KMS-11 (cell line): ENCODE measurements at regions not wholly inside any gene's neighbourhood (a gene's known extent, or its start where the extent isn't known, plus 50 kb on each side); places are given as distances from the start of the nearest gene placed in this dataset.

ENCODE experiments used
- H2AFZ ChIP-seq: fragments of 200-600 bp; sonication (generic); 2 replicates; pipeline ENCODE4 v1.6.1; 2016; ENCODE audit warnings: antibody characterized with exemption, mixed run types, low read depth
- H3K27ac ChIP-seq: fragments of 200-600 bp; sonication (generic); 2 replicates; pipeline ENCODE4 v1.6.1; 2016; ENCODE audit warnings: mild to moderate bottlenecking, mixed run types
- H3K27me3 ChIP-seq: fragments of 200-600 bp; sonication (generic); 2 replicates; pipeline ENCODE4 v1.6.1; 2017; ENCODE audit warnings: mild to moderate bottlenecking, low read depth, mixed run types, moderate library complexity; ENCODE audit not compliant: insufficient read depth
- H3K36me3 ChIP-seq: fragments of 200-600 bp; sonication (generic); 2 replicates; pipeline ENCODE4 v1.6.1; 2017; ENCODE audit warnings: mild to moderate bottlenecking, mixed run types; ENCODE audit not compliant: insufficient read depth
- H3K4me1 ChIP-seq: fragments of 200-600 bp; sonication (generic); 2 replicates; pipeline ENCODE4 v1.6.1; 2016; ENCODE audit warnings: mild to moderate bottlenecking, low read depth, mixed run types; ENCODE audit not compliant: poor library complexity, severe bottlenecking
- H3K4me2 ChIP-seq: fragments of 200-600 bp; sonication (generic); 2 replicates; pipeline ENCODE4 v1.7.0; 2016; ENCODE audit warnings: mild to moderate bottlenecking, mixed run types
- H3K4me3 ChIP-seq: fragments of 200-600 bp; sonication (generic); IDR thresholded peaks from 2 replicates; pipeline ENCODE4 v1.6.1; 2017; ENCODE audit warnings: low read depth, low read length, mixed read lengths; ENCODE audit not compliant: insufficient read depth
- H3K79me2 ChIP-seq: fragments of 200-600 bp; sonication (generic); 2 replicates; pipeline ENCODE4 v1.6.1; 2016; ENCODE audit warnings: low read depth, mixed run types; ENCODE audit not compliant: insufficient read depth
- H3K9ac ChIP-seq: fragments of 200-600 bp; sonication (generic); 2 replicates; pipeline ENCODE4 v1.6.1; 2016; ENCODE audit warnings: mild to moderate bottlenecking, mixed run types
- H4K20me1 ChIP-seq: fragments of 200-600 bp; sonication (generic); 2 replicates; pipeline ENCODE4 v1.6.1; 2016; ENCODE audit warnings: mild to moderate bottlenecking, mixed run types; ENCODE audit not compliant: insufficient read depth
- CTCF ChIP-seq: fragments of 200-600 bp; sonication (generic); conservative IDR thresholded peaks from 2 replicates; pipeline ENCODE4 v1.6.1; 2017; ENCODE audit warnings: low read depth, mild to moderate bottlenecking, antibody characterized with exemption, low read length, moderate library complexity, mixed read lengths

- no peaks in the 10 kb centered on the region for H3K79me2 ChIP-seq
- H3K27ac ChIP-seq: no peak overlapping the region
- H3K4me1 ChIP-seq: no peaks in the 10 kb centered on the region
- no peak overlapping the region for H2AFZ ChIP-seq
- H3K4me3 ChIP-seq: no peak overlapping the region
- H3K4me2 ChIP-seq: no peak overlapping the region
- H3K27me3 ChIP-seq: no peaks in the 10 kb centered on the region
- no peaks in the 10 kb centered on the region for H3K36me3 ChIP-seq
- H3K9ac ChIP-seq: no peak overlapping the region
- no peaks in the 10 kb centered on the region for H4K20me1 ChIP-seq
- no peak for TF ChIP-seq CTCF
Observed at GRCh38 chr10:43873717-43874116, 225.0 kb upstream of the ZNF32 start.

GRCh38 chr10:43872644-43873043 is 224.0 kb upstream of the ZNF32 start:
- no peak overlapping the region for H3K9ac ChIP-seq
- H3K4me3 ChIP-seq: no peak overlapping the region
- no peaks in the 10 kb centered on the region for H4K20me1 ChIP-seq
- H3K79me2 ChIP-seq: no peaks in the 10 kb centered on the region
- H3K4me2 ChIP-seq: no peak overlapping the region
- H3K27me3 ChIP-seq: no peaks in the 10 kb centered on the region
- no peaks in the 10 kb centered on the region for H3K36me3 ChIP-seq
- H2AFZ ChIP-seq: no peak overlapping the region
- no peak for TF ChIP-seq CTCF
- no peak overlapping the region for H3K27ac ChIP-seq
- H3K4me1 ChIP-seq: no peaks in the 10 kb centered on the region

- H3K36me3 ChIP-seq: no peaks in the 10 kb centered on the region
- H3K27me3 ChIP-seq: no peaks in the 10 kb centered on the region
- H3K9ac ChIP-seq: no peak overlapping the region
- no peak for TF ChIP-seq CTCF
- H4K20me1 ChIP-seq: no peaks in the 10 kb centered on the region
- H2AFZ ChIP-seq: no peak overlapping the region
- no peak overlapping the region for H3K4me2 ChIP-seq
- no peak overlapping the region for H3K27ac ChIP-seq
- H3K4me3 ChIP-seq: no peak overlapping the region
- H3K79me2 ChIP-seq: no peaks in the 10 kb centered on the region
- no peaks in the 10 kb centered on the region for H3K4me1 ChIP-seq
Observed at GRCh38 chr10:43871545-43871944, 222.9 kb upstream of the ZNF32 start.

GRCh38 chr10:43870968-43871439 is 222.3 kb upstream of the ZNF32 start:
- Histone ChIP-seq H3K4me3 (no peak overlapping the region), H3K4me1 (no peaks in the 10 kb centered on the region), H3K36me3 (no peaks in the 10 kb centered on the region), H3K79me2 (no peaks in the 10 kb centered on the region), H3K4me2 (no peak overlapping the region), H4K20me1 (no peaks in the 10 kb centered on the region), H3K9ac (no peak overlapping the region), H2AFZ (no peak overlapping the region), H3K27ac (no peak overlapping the region), H3K27me3 (no peaks in the 10 kb centered on the region)
- no peak for TF ChIP-seq CTCF
